Pancreas (tissue), 10 donors: ENCODE measurements at regions not wholly inside any gene's neighbourhood (a gene's known extent, or its start where the extent isn't known, plus 50 kb on each side); places are given as distances from the start of the nearest gene placed in this dataset.
"Not testable (repeated sequence)": the region's sequence is repeated elsewhere in the genome, so short reads cannot be mapped to it uniquely, and the experiment has no call there.

Experiments
- ATAC-seq, 4 donors: fragments of 200-7000 bp; cut with Tn5 transposase; one replicate each; pipeline versions ENCODE4 v1.8.0 to v1.9.1; 2020; ENCODE audit warnings: mild to moderate bottlenecking in 4 of 4, moderate library complexity in 4 of 4
- DNase-seq, 6 donors: peaks; one replicate each; pipeline ENCODE4 v3.0.0-alpha.2; 2020
- FAIRE-seq: peaks from 2 replicates; lab custom pipeline; 2012; peaks lifted over from hg19 to GRCh38; lab: Jason Lieb, UNC
- H3K27ac ChIP-seq, 4 donors: fragments of 200-600 bp; sonication (generic); 1 replicate in 3 of 4; 2 replicates in 1 of 4; pipeline versions ENCODE4 v1.5.0 to v1.8.0; 2020
- H3K27me3 ChIP-seq, 4 donors: fragments of 200-600 bp; one replicate each; pipeline ENCODE4 v1.8.0; 2021
- H3K36me3 ChIP-seq, 3 donors: fragments of 200-600 bp; sonication (generic) in 1 of 3; one replicate each; pipeline versions ENCODE4 v1.5.0 to v1.8.0; 2020 to 2021
- H3K4me1 ChIP-seq, 3 donors: fragments of 200-600 bp; one replicate each; pipeline ENCODE4 v1.8.0; 2021
- H3K4me3 ChIP-seq, 4 donors: fragments of 200-600 bp; sonication (generic) in 2 of 4; one replicate each; pipeline versions ENCODE4 v1.5.0 to v1.8.0; 2020 to 2021
- H3K9me3 ChIP-seq, 4 donors: fragments of 200-600 bp; one replicate each; pipeline ENCODE4 v1.8.0; 2021
- CTCF ChIP-seq, 4 donors: fragments of 200-600 bp; sonication (generic) in 3 of 4; IDR thresholded peaks; one replicate each; pipeline versions ENCODE4 v1.5.0 to v1.8.0; 2021; ENCODE audit warnings: antibody characterized with exemption in 4 of 4
- WGBS, 2 donors: extraction: QIAGEN DNeasy Blood & Tissue Kit; methylation state at CpG; one replicate each; pipeline ENCODE4 v1.1.7; 2013; 5-methylcytosine and 5-hydroxymethylcytosine counted together
- intact Hi-C, 3 donors: fragments of 100-400 bp; cut with DNase I; formaldehyde crosslinking; loops; one replicate each; pipeline versions ENCODE4 v1.11.1 to v1.14.2; 2022
- donor health status: healthy with polysubstance abuse.
- donor health status: DM: no; HTN: no; CAD: no; lungs with moderate emphysema.
- donor health status: DM: no; HTN: no; CAD: no.
- donor health status: control.
- donor health status: control.
- donor health status: Bipolar disorder and iron deficiency.
- donor health status: DM: yes; HTN: yes; CAD: no.
- donor health status: DM: no; HTN: no; CAD: no.
- donor health status: DM: no; HTN: no; CAD: no.
- donor health status: DM: yes; HTN: yes; CAD: no.

GRCh38 chrX:122119361-122119760 is 1064.7 kb upstream of the GRIA3 start:
- Histone ChIP-seq H3K27me3 (no peaks in the 10 kb centered on the region), H3K9me3 (no peaks in the 10 kb centered on the region), H3K27ac (no peak overlapping the region), H3K36me3 (no peaks in the 10 kb centered on the region), H3K4me1 (no peaks in the 10 kb centered on the region), H3K4me3 (no peak overlapping the region)
- no peak for TF ChIP-seq CTCF (IDR thresholded peaks at IDR 0.05)
- DNase-seq (no peak), ATAC-seq (no peak), FAIRE-seq (no peak)
- intact Hi-C loops: no loop called here

- intact Hi-C loops: no loop called here
- 63 to 65% methylated on average over 2 of the region's 2 CpGs for WGBS, 2 donors
- no peaks in the 10 kb centered on the region for H3K36me3 ChIP-seq
- H3K4me3 ChIP-seq: no peak overlapping the region
- DNase-seq: no peak
- ATAC-seq: no peak
- H3K27me3 ChIP-seq: no peaks in the 10 kb centered on the region
- no peaks in the 10 kb centered on the region for H3K4me1 ChIP-seq
- H3K9me3 ChIP-seq: no peaks in the 10 kb centered on the region
- no peak overlapping the region for H3K27ac ChIP-seq
- no peak for FAIRE-seq
- no peak for TF ChIP-seq CTCF (IDR thresholded peaks at IDR 0.05)
Observed at GRCh38 chrX:122122274-122122673, 1061.8 kb upstream of the GRIA3 start.

- no peaks in the 10 kb centered on the region for H3K9me3 ChIP-seq
- H3K4me1 ChIP-seq: no peaks in the 10 kb centered on the region
- H3K27ac ChIP-seq: no peak overlapping the region
- ATAC-seq: no peak
- H3K4me3 ChIP-seq: no peak overlapping the region
- no peaks in the 10 kb centered on the region for H3K27me3 ChIP-seq
- DNase-seq: no peak
- no peak for TF ChIP-seq CTCF (IDR thresholded peaks at IDR 0.05)
- intact Hi-C loops: no loop called here
- WGBS, 2 donors: 42 to 44% methylated on average over 1 of the region's 1 CpG
- FAIRE-seq: no peak
- no peaks in the 10 kb centered on the region for H3K36me3 ChIP-seq
Observed at GRCh38 chrX:122133478-122133877, 1050.6 kb upstream of the GRIA3 start.

- Histone ChIP-seq H3K27me3 (no peaks in the 10 kb centered on the region), H3K4me3 (no peak overlapping the region), H3K36me3 (no peaks in the 10 kb centered on the region), H3K4me1 (no peaks in the 10 kb centered on the region), H3K27ac (no peak overlapping the region), H3K9me3 (no peaks in the 10 kb centered on the region)
- DNase-seq (no peak), ATAC-seq (no peak), FAIRE-seq (no peak)
- no peak for TF ChIP-seq CTCF (IDR thresholded peaks at IDR 0.05)
- intact Hi-C loops: no loop called here
- 59 to 71% methylated on average over 1 of the region's 1 CpG for WGBS, 2 donors
Observed at GRCh38 chrX:122134291-122134690, 1049.8 kb upstream of the GRIA3 start.

- DNase-seq: no peak
- no peak overlapping the region for H3K4me3 ChIP-seq
- WGBS, 2 donors: 83 to 86% methylated on average over 2 of the region's 2 CpGs
- H3K9me3 ChIP-seq: no peaks in the 10 kb centered on the region
- FAIRE-seq: no peak
- intact Hi-C loops: no loop called here
- H3K27me3 ChIP-seq: no peaks in the 10 kb centered on the region
- no peak for TF ChIP-seq CTCF (IDR thresholded peaks at IDR 0.05)
- H3K36me3 ChIP-seq: no peaks in the 10 kb centered on the region
- H3K4me1 ChIP-seq: no peaks in the 10 kb centered on the region
- no peak for ATAC-seq
- H3K27ac ChIP-seq: no peak overlapping the region
Observed at GRCh38 chrX:122135070-122135469, 1049.0 kb upstream of the GRIA3 start.

GRCh38 chrX:122140219-122140618 is 1043.9 kb upstream of the GRIA3 start:
- intact Hi-C loops: not testable (repeated sequence)

More at GRCh38 chrX:122140219-122140618, 1043.9 kb upstream of the GRIA3 start:
- not testable (repeated sequence) for H3K4me1 ChIP-seq, H3K9me3 ChIP-seq, H3K27ac ChIP-seq, FAIRE-seq, H3K36me3 ChIP-seq, H3K4me3 ChIP-seq, H3K27me3 ChIP-seq, ATAC-seq, DNase-seq
- 74 to 75% methylated on average over 5 of the region's 5 CpGs for WGBS, 2 donors
